ENCODE measurements at regions not wholly inside any gene's neighbourhood (a gene's known extent, or its start where the extent isn't known, plus 50 kb on each side); places are given as distances from the start of the nearest gene placed in this dataset.
"Not testable (repeated sequence)": the region's sequence is repeated elsewhere in the genome, so short reads cannot be mapped to it uniquely, and the experiment has no call there.

DNA sequence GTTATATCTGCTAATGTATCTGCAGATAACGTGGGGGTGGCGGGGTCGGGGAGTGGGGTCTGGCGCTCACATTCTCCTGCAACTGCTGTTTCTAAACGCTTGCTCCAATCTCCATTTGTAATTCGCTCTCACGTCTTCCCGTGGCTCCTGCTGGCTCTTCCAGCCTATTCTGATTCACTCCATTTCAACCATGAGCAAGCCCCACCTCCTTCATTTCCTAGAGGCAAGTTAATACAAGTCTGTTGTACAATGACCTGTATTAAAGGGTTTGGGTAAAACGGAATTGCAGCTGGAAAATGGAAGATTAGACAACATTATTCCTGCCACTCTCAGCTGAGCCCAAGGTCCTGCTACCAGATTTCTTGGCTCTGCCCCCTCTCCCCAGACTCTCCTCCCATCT lies 132.3 kb downstream of the CSNK2A3 start:
- no peak for DNase-seq (ENCODE audit: low read depth in 2 of 2)

DNA sequence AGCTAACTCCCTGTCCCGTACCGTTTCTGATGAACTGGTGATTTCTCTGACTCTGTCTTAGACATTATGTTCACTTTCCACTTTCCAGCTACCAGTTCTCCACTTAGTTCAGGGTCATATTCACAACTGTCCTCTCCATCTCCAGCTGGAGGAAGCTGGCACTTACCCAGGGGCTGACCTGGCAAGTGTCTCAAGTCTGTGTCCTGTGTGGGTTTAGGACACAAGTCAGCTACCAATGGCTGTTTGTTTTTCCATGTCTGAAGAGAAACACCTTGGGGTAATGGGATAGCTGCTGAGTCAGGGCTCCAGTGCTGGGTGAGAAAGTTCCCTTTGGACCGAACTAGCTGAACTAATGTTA lies 134.4 kb downstream of the CSNK2A3 start:
- no peak for DNase-seq (ENCODE audit: low read depth in 2 of 2)

DNA sequence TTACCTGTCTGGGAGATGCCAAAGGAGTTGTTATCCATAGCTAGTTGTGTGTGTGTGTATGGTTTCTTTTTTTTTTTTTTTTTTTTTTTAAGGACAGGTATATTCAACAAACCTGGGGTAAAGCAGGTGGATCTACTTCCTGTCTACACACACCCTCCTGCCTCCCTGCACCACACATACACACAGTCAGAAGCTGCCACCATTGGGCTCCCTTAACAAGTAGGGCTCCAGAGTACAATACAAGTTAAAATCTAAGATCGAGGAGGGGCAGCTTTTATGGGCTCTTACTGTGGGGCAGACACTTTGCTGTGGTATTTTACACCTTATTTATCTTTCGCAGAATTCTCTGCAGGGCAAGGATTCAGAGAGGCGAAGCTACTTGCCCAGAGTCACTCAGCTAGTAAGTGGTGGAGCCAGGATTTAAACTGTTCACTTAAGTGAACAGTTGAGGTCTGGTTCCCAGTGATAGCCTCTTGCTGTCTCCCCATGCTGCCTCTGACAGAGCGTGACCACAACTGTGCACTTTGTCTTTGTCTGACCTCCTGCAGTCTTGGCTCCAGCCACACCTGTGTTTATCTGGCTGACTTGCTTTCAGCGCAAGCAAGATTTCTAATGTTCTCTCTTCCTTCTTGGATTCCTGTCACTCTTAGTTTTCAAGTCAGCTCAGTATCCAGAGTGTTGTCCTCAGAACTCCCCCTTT lies 135.0 kb downstream of the CSNK2A3 start:
- DNase-seq (ENCODE audit: low read depth in 2 of 2), result no peak

DNA sequence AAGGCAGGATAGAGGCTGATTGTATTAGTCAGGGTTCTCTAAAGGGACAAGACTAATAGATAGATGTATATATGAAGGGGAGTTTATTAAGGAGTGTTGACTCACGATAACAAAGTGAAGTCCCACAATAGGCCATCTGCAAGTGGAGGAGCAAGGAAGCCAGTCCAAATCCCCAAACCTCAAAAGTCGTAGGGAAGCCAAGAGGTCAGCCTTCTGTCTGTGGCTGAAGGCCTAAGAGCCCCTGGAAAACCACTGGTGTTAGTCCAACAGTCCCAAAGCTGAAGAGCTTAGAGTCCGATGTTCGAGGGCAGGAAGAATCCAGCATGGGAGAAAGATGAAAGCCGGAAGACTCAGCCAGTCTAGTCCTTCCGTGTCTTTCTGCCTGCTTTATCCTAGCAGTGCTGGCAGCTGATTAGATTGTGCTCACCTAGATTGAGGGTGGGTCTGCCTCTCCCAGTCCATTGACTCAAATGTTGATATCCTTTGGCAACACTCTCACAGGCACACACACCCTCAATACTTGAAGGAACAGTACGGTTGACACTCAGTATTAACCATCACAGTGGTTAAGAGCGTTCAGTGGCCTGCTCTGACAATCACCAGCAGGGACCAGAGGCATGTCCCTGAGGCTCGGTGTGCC lies 135.6 kb downstream of the CSNK2A3 start:
- DNase-seq (ENCODE audit: low read depth in 2 of 2), result no peak

- no peak for DNase-seq (ENCODE audit: low read depth in 2 of 2)
Measured at GRCh38 chr11:11215944-11216343, 137.1 kb downstream of the CSNK2A3 start.

- DNase-seq (ENCODE audit: low read depth in 2 of 2), result no peak
Measured at GRCh38 chr11:11215058-11215815, 137.8 kb downstream of the CSNK2A3 start.

DNA sequence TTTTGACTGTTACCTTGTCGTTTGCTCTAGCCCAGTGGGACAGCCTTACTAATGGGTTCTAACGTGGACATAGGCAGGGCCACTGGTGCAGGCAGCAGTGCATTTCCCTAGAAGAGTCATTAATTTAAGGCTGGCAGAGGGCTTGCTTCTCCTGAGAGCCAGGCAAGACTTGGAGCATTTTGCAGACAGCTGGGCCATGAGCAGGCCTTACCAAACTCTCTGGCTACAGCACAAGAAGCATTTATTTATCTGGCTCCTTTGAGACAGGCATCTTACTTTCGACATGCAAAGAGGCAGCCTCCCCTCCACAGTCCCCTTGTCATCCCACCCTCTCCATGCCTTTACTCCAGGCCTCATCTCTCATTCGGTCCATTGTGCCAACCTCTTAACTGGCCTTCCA lies 139.9 kb downstream of the CSNK2A3 start:
- DNase-seq (ENCODE audit: low read depth in 2 of 2), result no peak

DNA sequence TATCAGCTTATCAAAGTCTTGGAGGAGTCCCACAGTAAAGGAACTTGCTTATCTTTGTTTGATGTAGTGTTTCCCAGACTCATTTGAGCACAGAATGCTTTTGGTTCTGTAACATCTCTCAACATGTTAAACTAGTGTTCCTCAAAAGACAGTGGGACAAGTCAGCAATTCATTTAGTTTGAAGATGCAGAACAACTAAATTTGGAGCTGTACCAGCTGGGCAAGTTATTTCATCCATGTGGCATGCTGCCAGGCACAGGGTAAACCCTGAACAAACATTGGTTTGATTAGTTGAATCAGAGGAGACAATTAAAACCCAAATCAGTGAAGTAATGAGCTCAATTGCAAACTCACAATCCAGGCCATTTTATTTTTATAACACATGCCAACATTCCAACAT lies 141.2 kb downstream of the CSNK2A3 start:
- DNase-seq (ENCODE audit: low read depth in 2 of 2), result no peak

GRCh38 chr11:11211186-11211585 lies 141.9 kb downstream of the CSNK2A3 start:
- no peak for DNase-seq (ENCODE audit: low read depth in 2 of 2)

- no peak for DNase-seq (ENCODE audit: low read depth in 2 of 2)
Measured at GRCh38 chr11:11210446-11210845, 142.6 kb downstream of the CSNK2A3 start.

GRCh38 chr11:11209967-11210366 lies 143.1 kb downstream of the CSNK2A3 start:
- DNase-seq (ENCODE audit: low read depth in 2 of 2), result no peak

DNA sequence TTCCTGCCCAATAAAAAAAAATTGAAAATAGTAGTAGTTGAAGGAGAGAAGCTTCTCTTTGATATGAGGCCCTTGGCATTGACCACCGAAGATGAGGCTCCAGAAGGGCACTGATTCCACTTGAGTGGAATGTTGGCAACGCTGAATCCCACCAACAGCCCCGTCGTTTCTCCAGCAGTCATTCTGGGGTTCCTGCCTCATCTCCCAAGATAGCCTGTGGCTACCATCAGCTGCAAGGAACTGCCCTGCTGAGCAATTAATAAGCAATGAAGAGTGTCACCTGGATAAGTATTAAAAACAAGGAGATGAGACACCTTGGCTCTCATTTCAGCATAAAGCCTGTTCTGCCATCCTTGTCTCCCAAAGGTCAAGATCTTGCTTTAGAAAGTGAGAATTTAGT lies 144.1 kb downstream of the CSNK2A3 start:
- no peak for DNase-seq (ENCODE audit: low read depth in 2 of 2)

- no peak for DNase-seq (ENCODE audit: low read depth in 2 of 2)
Measured at GRCh38 chr11:11207428-11207827, 145.6 kb downstream of the CSNK2A3 start.

GRCh38 chr11:11206484-11206883 lies 146.6 kb downstream of the CSNK2A3 start:
- no peak for DNase-seq (ENCODE audit: low read depth in 2 of 2)

DNA sequence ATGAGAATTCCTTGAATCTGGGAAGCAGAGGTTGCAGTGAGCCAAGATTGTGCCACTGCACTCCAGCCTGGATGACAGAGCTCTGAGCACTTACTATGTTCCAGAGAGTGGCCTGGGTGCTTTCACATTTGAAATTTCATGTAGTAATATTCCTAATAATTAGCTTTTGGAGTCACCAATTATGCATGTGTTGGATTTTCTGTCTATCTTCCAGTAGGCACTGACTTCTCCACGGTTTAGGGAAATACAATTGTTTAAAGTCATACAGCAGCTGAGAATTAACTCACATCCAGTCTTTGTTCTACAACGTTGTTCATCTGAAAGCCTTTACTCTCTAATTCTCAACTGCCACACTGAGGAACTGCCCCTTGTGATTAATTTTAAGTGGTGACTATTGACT lies 150.2 kb downstream of the CSNK2A3 start:
- DNase-seq (ENCODE audit: low read depth in 2 of 2), result no peak

DNA sequence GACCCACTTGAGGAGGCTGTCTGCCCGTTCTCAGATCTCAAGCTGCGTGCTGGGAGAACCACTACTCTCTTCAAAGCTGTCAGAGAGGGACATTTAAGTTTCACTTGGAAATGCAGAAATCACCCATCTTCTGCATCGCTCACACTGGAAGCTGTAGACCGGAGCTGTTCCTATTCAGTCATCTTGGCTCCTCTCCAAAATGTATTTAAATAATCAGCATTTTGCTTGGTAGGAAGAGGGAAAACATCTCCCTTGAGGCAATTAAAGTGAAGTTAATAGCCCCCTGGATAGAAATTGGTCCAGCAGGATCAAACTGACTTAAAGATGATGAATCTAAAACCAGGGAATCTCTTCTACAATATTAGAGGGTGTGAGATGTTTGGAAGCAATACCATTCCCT lies 151.7 kb downstream of the CSNK2A3 start:
- DNase-seq (ENCODE audit: low read depth in 2 of 2), result not testable (repeated sequence)

DNA sequence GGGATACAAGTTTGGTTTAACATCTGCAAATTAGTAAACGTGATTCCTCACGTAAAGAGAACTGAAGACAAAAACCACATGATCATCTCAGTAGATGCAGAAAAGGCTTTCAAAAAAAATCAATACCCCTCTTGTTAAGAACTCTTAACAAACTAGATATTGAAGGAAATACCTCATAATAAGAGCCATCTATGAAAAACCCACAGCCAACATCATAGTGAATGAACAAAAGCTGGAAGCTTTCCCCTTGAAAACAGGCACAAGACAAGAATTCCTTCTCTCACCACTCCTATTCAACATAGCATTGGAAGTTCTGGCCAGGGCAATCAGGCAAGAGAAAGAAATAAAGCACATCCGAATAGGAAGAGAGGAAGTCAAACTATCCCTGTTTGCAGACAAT lies 160.5 kb downstream of the CSNK2A3 start:
- no peak for DNase-seq (ENCODE audit: low read depth in 2 of 2)

- DNase-seq (ENCODE audit: low read depth in 2 of 2), result no peak
Measured at GRCh38 chr11:11189506-11189905, 163.5 kb downstream of the CSNK2A3 start.

DNA sequence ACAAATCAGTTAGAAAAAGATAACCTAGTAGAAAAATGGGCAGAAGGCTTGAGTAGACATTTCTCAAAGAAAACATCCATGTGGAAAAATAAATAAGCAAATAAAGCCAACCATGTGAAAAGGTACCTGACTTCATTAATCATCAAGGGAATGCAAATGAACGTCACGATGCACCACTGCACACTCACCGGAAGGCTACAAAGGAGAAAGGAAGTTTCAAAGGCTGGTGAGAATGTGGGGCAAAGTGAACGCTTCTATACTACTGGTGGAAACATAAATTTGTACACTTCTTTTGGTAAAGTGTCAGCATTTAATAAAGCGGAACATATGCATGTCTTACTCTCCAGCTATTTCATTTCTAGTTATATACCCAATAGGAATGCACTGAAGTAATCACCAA lies 166.8 kb downstream of the CSNK2A3 start:
- DNase-seq (ENCODE audit: low read depth in 2 of 2), result no peak

GRCh38 chr11:11182261-11182660 lies 170.8 kb downstream of the CSNK2A3 start:
- DNase-seq (ENCODE audit: low read depth in 2 of 2), result no peak

- no peak for DNase-seq (ENCODE audit: low read depth in 2 of 2)
Measured at GRCh38 chr11:11178671-11179638, 174.1 kb downstream of the CSNK2A3 start.

All from stimulated activated CD4-positive, alpha-beta T cell treated with anti-CD3 and anti-CD28 coated beads, Interleukin-1b, Interleukin-23, amount 100 ng/mL, for 4 hours (primary cell).